ENCODE measurements at regions not wholly inside any gene's neighbourhood (a gene's known extent, or its start where the extent isn't known, plus 50 kb on each side); places are given as distances from the start of the nearest gene placed in this dataset.
"Not testable (repeated sequence)": the region's sequence is repeated elsewhere in the genome, so short reads cannot be mapped to it uniquely, and the experiment has no call there.

- Histone ChIP-seq H2AFZ (ENCODE audit: low read depth, low read length, severe bottlenecking) (no peak overlapping the region), H3K27ac (ENCODE audit: low read depth, low read length) (no peak overlapping the region), H3F3A (ENCODE audit: insufficient read depth) (no peaks in the 10 kb centered on the region), H3K9me3 (ENCODE audit: insufficient read depth, low read length) (peaks cover 8% of the 10 kb centered on the region; the same call in 1 of the 2 replicates), H3K9ac (ENCODE audit: low read length) (no peak overlapping the region), H3K36me3 (ENCODE audit: low read length) (no peaks in the 10 kb centered on the region), H3K4me2 (ENCODE audit: low read depth, low read length, poor library complexity, severe bottlenecking) (no peak overlapping the region), H3K4me3 (ENCODE audit: insufficient read depth, low read length, poor library complexity, severe bottlenecking) (no peak overlapping the region), H4K20me1 (ENCODE audit: low read depth, low read length) (no peaks in the 10 kb centered on the region), H3K27me3 (ENCODE audit: low read length) (no peaks in the 10 kb centered on the region), H3K9me2 (replicated peaks; ENCODE audit: insufficient read depth, low read length) (no peaks in the 10 kb centered on the region), H3K79me2 (ENCODE audit: insufficient read depth, low read length) (no peaks in the 10 kb centered on the region)
- no peak for TF ChIP-seq EZH2phosphoT487 (conservative IDR thresholded peaks at IDR 0.05; ENCODE audit: low read length)
- no peak for TF ChIP-seq CTCF (IDR thresholded peaks at IDR 0.05; ENCODE audit: insufficient read depth, low read length, poor library complexity, severe bottlenecking)
These were observed 507.9 kb upstream of the FANCL start for GRCh38 chr2:58749041-58749440.

GRCh38 chr2:58745334-58745733 is 504.2 kb upstream of the FANCL start:
- H2AFZ ChIP-seq (ENCODE audit: low read depth, low read length, severe bottlenecking); H3F3A ChIP-seq (ENCODE audit: insufficient read depth); H3K9me3 ChIP-seq (ENCODE audit: insufficient read depth, low read length); H4K20me1 ChIP-seq (ENCODE audit: low read depth, low read length); H3K36me3 ChIP-seq (ENCODE audit: low read length); H3K9me2 ChIP-seq (replicated peaks; ENCODE audit: insufficient read depth, low read length); H3K9ac ChIP-seq (ENCODE audit: low read length); H3K4me3 ChIP-seq (ENCODE audit: insufficient read depth, low read length, poor library complexity, severe bottlenecking); H3K4me2 ChIP-seq (ENCODE audit: low read depth, low read length, poor library complexity, severe bottlenecking); H3K79me2 ChIP-seq (ENCODE audit: insufficient read depth, low read length); H3K27ac ChIP-seq (ENCODE audit: low read depth, low read length); H3K27me3 ChIP-seq (ENCODE audit: low read length): not testable (repeated sequence)

GRCh38 chr2:58740426-58740825 is 499.3 kb upstream of the FANCL start:
- Histone ChIP-seq H3K27ac (ENCODE audit: low read depth, low read length) (no peak overlapping the region), H3K27me3 (ENCODE audit: low read length) (no peaks in the 10 kb centered on the region), H3K4me2 (ENCODE audit: low read depth, low read length, poor library complexity, severe bottlenecking) (no peak overlapping the region), H3K36me3 (ENCODE audit: low read length) (no peaks in the 10 kb centered on the region), H3K9ac (ENCODE audit: low read length) (no peak overlapping the region), H3K79me2 (ENCODE audit: insufficient read depth, low read length) (no peaks in the 10 kb centered on the region), H3F3A (ENCODE audit: insufficient read depth) (no peaks in the 10 kb centered on the region), H2AFZ (ENCODE audit: low read depth, low read length, severe bottlenecking) (no peak overlapping the region), H3K9me3 (ENCODE audit: insufficient read depth, low read length) (peaks cover 8% of the 10 kb centered on the region; the same call in 1 of the 2 replicates), H3K9me2 (replicated peaks; ENCODE audit: insufficient read depth, low read length) (no peaks in the 10 kb centered on the region), H4K20me1 (ENCODE audit: low read depth, low read length) (no peaks in the 10 kb centered on the region), H3K4me3 (ENCODE audit: insufficient read depth, low read length, poor library complexity, severe bottlenecking) (no peak overlapping the region)
- TF ChIP-seq CTCF (IDR thresholded peaks at IDR 0.05; ENCODE audit: insufficient read depth, low read length, poor library complexity, severe bottlenecking) (no peak), EZH2phosphoT487 (conservative IDR thresholded peaks at IDR 0.05; ENCODE audit: low read length) (no peak)

GRCh38 chr2:58739033-58739432 is 497.9 kb upstream of the FANCL start:
- H3K79me2 ChIP-seq (ENCODE audit: insufficient read depth, low read length), result no peaks in the 10 kb centered on the region
- H3K9me3 ChIP-seq (ENCODE audit: insufficient read depth, low read length), result no peaks in the 10 kb centered on the region
- no peaks in the 10 kb centered on the region for H4K20me1 ChIP-seq (ENCODE audit: low read depth, low read length)
- no peak overlapping the region for H3K27ac ChIP-seq (ENCODE audit: low read depth, low read length)
- H3K9ac ChIP-seq (ENCODE audit: low read length), result no peak overlapping the region
- no peaks in the 10 kb centered on the region for H3K36me3 ChIP-seq (ENCODE audit: low read length)
- no peak overlapping the region for H3K4me2 ChIP-seq (ENCODE audit: low read depth, low read length, poor library complexity, severe bottlenecking)
- no peak overlapping the region for H2AFZ ChIP-seq (ENCODE audit: low read depth, low read length, severe bottlenecking)
- no peaks in the 10 kb centered on the region for H3F3A ChIP-seq (ENCODE audit: insufficient read depth)
- H3K4me3 ChIP-seq (ENCODE audit: insufficient read depth, low read length, poor library complexity, severe bottlenecking), result no peak overlapping the region
- no peaks in the 10 kb centered on the region for H3K9me2 ChIP-seq (replicated peaks; ENCODE audit: insufficient read depth, low read length)
- no peaks in the 10 kb centered on the region for H3K27me3 ChIP-seq (ENCODE audit: low read length)
- TF ChIP-seq CTCF (IDR thresholded peaks at IDR 0.05; ENCODE audit: insufficient read depth, low read length, poor library complexity, severe bottlenecking), result no peak
- TF ChIP-seq EZH2phosphoT487 (conservative IDR thresholded peaks at IDR 0.05; ENCODE audit: low read length), result no peak
